ENCODE measurements at regions not wholly inside any gene's neighbourhood (a gene's known extent, or its start where the extent isn't known, plus 50 kb on each side); places are given as distances from the start of the nearest gene placed in this dataset.

- no peak for TF ChIP-seq CTCF (IDR thresholded peaks at IDR 0.05)
- TF ChIP-seq POLR2AphosphoS2 (conservative IDR thresholded peaks at IDR 0.05; ENCODE audit: low read length): no peak
- no peak for TF ChIP-seq EP300 (IDR thresholded peaks at IDR 0.05)
- no peak for TF ChIP-seq POLR2A (IDR thresholded peaks at IDR 0.05; ENCODE audit: low read length)
- TF ChIP-seq BHLHE40 (IDR thresholded peaks at IDR 0.05; ENCODE audit: low read depth, low read length): no peak
- no peak for TF ChIP-seq JUNB (IDR thresholded peaks at IDR 0.05)
- no peak for TF ChIP-seq MAX (IDR thresholded peaks at IDR 0.05)
- TF ChIP-seq RNF2 (IDR thresholded peaks at IDR 0.05; ENCODE audit: borderline replicate concordance, low read depth): no peak
- no peak for TF ChIP-seq CHD4 (IDR thresholded peaks at IDR 0.05; ENCODE audit: borderline replicate concordance)
- no peak for TF ChIP-seq NR3C1 (IDR thresholded peaks at IDR 0.05)
- TF ChIP-seq KDM1A (IDR thresholded peaks at IDR 0.05; ENCODE audit: low read depth): no peak
- no peak for TF ChIP-seq RCOR1 (IDR thresholded peaks at IDR 0.05; ENCODE audit: low read depth, low read length)
Observed at GRCh38 chr12:65518771-65519170, 240.3 kb downstream of the MSRB3 start.

Data from A549 (cell line).